Heart right ventricle (tissue), 16 donors: ENCODE measurements at regions not wholly inside any gene's neighbourhood (a gene's known extent, or its start where the extent isn't known, plus 50 kb on each side); places are given as distances from the start of the nearest gene placed in this dataset.

Experiments used
- ATAC-seq, 8 donors: fragments of 200-7000 bp; cut with Tn5 transposase; one replicate each; pipeline ENCODE4 v1.9.1; 2020; ENCODE audit warnings: mild to moderate bottlenecking in 8 of 8, moderate library complexity in 8 of 8, moderate number of reproducible peaks in 1 of 8
- DNase-seq, 2 donors: peaks; one replicate each; pipeline ENCODE4 v3.0.0-alpha.2; 2020
- H3K27ac ChIP-seq, 10 donors: fragments of 200-600 bp; sonication (generic) in 2 of 10; one replicate each; pipeline versions ENCODE4 v1.5.0 to v1.8.0; 2020 to 2022; ENCODE audit warnings: mild to moderate bottlenecking in 3 of 10
- H3K27me3 ChIP-seq, 7 donors: fragments of 200-600 bp; one replicate each; pipeline ENCODE4 v1.8.0; 2021 to 2022; ENCODE audit warnings: mild to moderate bottlenecking in 2 of 7
- H3K36me3 ChIP-seq, 9 donors: fragments of 200-600 bp; sonication (generic) in 1 of 9; one replicate each; pipeline versions ENCODE4 v1.5.0 to v1.8.0; 2020 to 2022; ENCODE audit warnings: mild to moderate bottlenecking in 2 of 9
- H3K4me1 ChIP-seq, 9 donors: fragments of 200-600 bp; sonication (generic) in 1 of 9; one replicate each; pipeline versions ENCODE4 v1.5.0 to v1.8.0; 2020 to 2022; ENCODE audit warnings: mild to moderate bottlenecking in 4 of 9
- H3K4me3 ChIP-seq, 10 donors: fragments of 200-600 bp; sonication (generic) in 2 of 10; one replicate each; pipeline versions ENCODE4 v1.5.0 to v1.8.0; 2020 to 2022; ENCODE audit warnings: mild to moderate bottlenecking in 7 of 10, moderate library complexity in 2 of 10
- H3K9me3 ChIP-seq, 11 donors: fragments of 200-600 bp in 10 of 11; sonication (generic) in 2 of 11; one replicate each; pipeline versions ENCODE4 v1.5.0 to v1.8.0; 2013 to 2022; ENCODE audit warnings: mild to moderate bottlenecking in 2 of 11, control low read depth in 1 of 11, moderate library complexity in 1 of 11
- WGBS, 2 donors: extraction: QIAGEN DNeasy Blood & Tissue Kit; methylation state at CpG; one replicate each; pipeline ENCODE4 v1.1.7; 2013; ENCODE audit warnings: inconsistent platforms in 1 of 2; 5-methylcytosine and 5-hydroxymethylcytosine counted together
- intact Hi-C, 10 donors: fragments of 100-400 bp; cut with DNase I; formaldehyde crosslinking; loops; one replicate each; pipeline versions ENCODE4 v1.11.1 to v1.14.2; 2022
- TF ChIP-seq, protein P1 (sequence below), 9 donors: fragments of 200-600 bp; sonication (generic) in 2 of 9; IDR thresholded peaks; one replicate each; pipeline versions ENCODE4 v1.5.0 to v1.8.0; 2021 to 2022; ENCODE audit warnings: antibody characterized with exemption in 9 of 9, mild to moderate bottlenecking in 5 of 9, moderate library complexity in 1 of 9
- donor health status: Arrhythmogenic right ventricular cardiomyopathy.
- donor health status: ischemic (EF 13 %, LVEDD 7.1; RV severe dilation, severe dysfunction).
- donor health status: healthy with polysubstance abuse.
- donor health status: DM: no; HTN: yes; CAD: no.
- donor health status: DM: no; HTN: no; CAD: no.
- donor health status: ischemic (EF 25% LVEDD 6.9; RV normal size, moderate dysfunction).
- donor health status: ischemic (EF 25% LVEDD 5.7; RV mildly dilated, moderate dysfunction).
- donor health status: healthy.
- donor health status: DM: yes; HTN: yes; CAD: no.
- donor health status: Ischemic cardiomyopathy.
- donor health status: ischemic (EF 35%, LVEDD 5.7; RV mildly dilated, moderate dysfunction).
- donor health status: nonischemic (EF 11% LVEDD 7.7; RV severe dilation, severe dysfunction).
- donor health status: DM: yes; HTN: yes; CAD: no.
- donor health status: PGD.
- donor health status: ischemic (EF 29% LVEDD 5.4; RV normal size, mild dysfunction).
- donor health status: nonischemic (EF 23%, LVEDD 6.1; RV moderate dilation, normal function).

DNA sequence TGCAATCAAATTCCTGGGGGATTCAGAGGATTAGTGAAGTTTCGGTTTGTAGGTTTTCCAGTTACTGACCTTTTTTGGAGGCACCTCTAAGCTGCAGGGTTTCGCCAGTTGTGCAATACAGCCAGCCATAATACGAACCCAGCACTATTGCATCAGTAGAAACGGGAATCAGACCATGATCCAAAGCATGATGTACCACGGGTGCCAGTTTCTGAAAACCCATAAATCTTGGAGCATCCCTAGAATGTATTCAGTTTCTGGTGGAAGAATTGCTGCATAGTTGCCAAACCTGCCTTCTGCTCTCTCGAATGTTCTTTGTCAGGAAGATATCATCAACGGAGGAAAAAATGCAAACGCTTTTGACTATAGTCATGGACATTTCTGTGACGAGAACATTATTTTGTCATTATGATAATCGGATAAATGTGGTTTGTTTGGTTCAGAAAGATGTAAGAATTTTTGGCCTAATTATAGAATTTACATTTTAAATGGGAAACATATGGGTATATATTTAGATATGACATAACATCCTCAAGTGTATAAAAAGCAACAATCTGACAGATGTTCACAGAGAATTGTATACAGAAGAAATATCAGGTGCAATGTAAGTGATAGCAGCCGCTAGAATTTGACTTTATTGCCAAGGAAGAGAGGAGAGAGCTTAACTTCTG lies 186.2 kb upstream of the PRKCQ start:
- no peak overlapping the region for H3K4me3 ChIP-seq
- H3K36me3 ChIP-seq = no peaks in the 10 kb centered on the region
- intact Hi-C loops = no loop called here
- 53 to 54% methylated on average over 11 of the region's 11 CpGs for WGBS, 2 donors
- DNase-seq (no peak), ATAC-seq (peak in 1 of 8 donors; percentile 58)
- H3K4me1 ChIP-seq = no peaks in the 10 kb centered on the region
- TF ChIP-seq, protein P1, sequence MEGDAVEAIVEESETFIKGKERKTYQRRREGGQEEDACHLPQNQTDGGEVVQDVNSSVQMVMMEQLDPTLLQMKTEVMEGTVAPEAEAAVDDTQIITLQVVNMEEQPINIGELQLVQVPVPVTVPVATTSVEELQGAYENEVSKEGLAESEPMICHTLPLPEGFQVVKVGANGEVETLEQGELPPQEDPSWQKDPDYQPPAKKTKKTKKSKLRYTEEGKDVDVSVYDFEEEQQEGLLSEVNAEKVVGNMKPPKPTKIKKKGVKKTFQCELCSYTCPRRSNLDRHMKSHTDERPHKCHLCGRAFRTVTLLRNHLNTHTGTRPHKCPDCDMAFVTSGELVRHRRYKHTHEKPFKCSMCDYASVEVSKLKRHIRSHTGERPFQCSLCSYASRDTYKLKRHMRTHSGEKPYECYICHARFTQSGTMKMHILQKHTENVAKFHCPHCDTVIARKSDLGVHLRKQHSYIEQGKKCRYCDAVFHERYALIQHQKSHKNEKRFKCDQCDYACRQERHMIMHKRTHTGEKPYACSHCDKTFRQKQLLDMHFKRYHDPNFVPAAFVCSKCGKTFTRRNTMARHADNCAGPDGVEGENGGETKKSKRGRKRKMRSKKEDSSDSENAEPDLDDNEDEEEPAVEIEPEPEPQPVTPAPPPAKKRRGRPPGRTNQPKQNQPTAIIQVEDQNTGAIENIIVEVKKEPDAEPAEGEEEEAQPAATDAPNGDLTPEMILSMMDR (IDR thresholded peaks at IDR 0.05) = no peak
- H3K9me3 ChIP-seq = peaks cover 0 to 13% (median 0%) of the 10 kb centered on the region in 11 donors
- peaks cover 0 to 4% (median 0%) of the 10 kb centered on the region in 7 donors for H3K27me3 ChIP-seq
- H3K27ac ChIP-seq = no peak overlapping the region

GRCh38 chr10:6763423-6763822 lies 183.3 kb upstream of the PRKCQ start:
- H3K27me3 ChIP-seq = peaks cover 0 to 4% (median 0%) of the 10 kb centered on the region in 7 donors
- H3K4me3 ChIP-seq = no peak overlapping the region
- H3K36me3 ChIP-seq = no peaks in the 10 kb centered on the region
- intact Hi-C loops = no loop called here
- WGBS, 2 donors = 42 to 50% methylated on average over 6 of the region's 6 CpGs
- DNase-seq (no peak), ATAC-seq (no peak)
- H3K9me3 ChIP-seq = peaks cover 0 to 15% (median 0%) of the 10 kb centered on the region in 11 donors
- no peaks in the 10 kb centered on the region for H3K4me1 ChIP-seq
- TF ChIP-seq, protein P1 (IDR thresholded peaks at IDR 0.05) = no peak
- no peak overlapping the region for H3K27ac ChIP-seq

GRCh38 chr10:6763001-6763400 lies 182.9 kb upstream of the PRKCQ start:
- 56 to 60% methylated on average over 5 of the region's 5 CpGs for WGBS, 2 donors
- H3K27me3 ChIP-seq = peaks cover 0 to 4% (median 0%) of the 10 kb centered on the region in 7 donors
- ATAC-seq (no peak), DNase-seq (no peak)
- no peak overlapping the region for H3K27ac ChIP-seq
- intact Hi-C loops = no loop called here
- H3K4me3 ChIP-seq = no peak overlapping the region
- TF ChIP-seq, protein P1 (IDR thresholded peaks at IDR 0.05) = no peak
- no peaks in the 10 kb centered on the region for H3K36me3 ChIP-seq
- H3K9me3 ChIP-seq = peaks cover 0 to 15% (median 0%) of the 10 kb centered on the region in 11 donors
- no peaks in the 10 kb centered on the region for H3K4me1 ChIP-seq

- H3K36me3 ChIP-seq = no peaks in the 10 kb centered on the region
- H3K4me3 ChIP-seq = no peak overlapping the region
- ATAC-seq = no peak
- DNase-seq = no peak
- no peaks in the 10 kb centered on the region for H3K4me1 ChIP-seq
- TF ChIP-seq, protein P1 (IDR thresholded peaks at IDR 0.05) = no peak
- peaks cover 0 to 11% (median 0%) of the 10 kb centered on the region in 7 donors for H3K27me3 ChIP-seq
- H3K9me3 ChIP-seq = peaks cover 0 to 15% (median 0%) of the 10 kb centered on the region in 11 donors
- 88 to 92% methylated on average over 1 of the region's 1 CpG for WGBS, 2 donors
- H3K27ac ChIP-seq = no peak overlapping the region
- intact Hi-C loops = no loop called here
These were observed 179.9 kb upstream of the PRKCQ start for GRCh38 chr10:6759961-6760360.
